ENCODE measurements at regions not wholly inside any gene's neighbourhood (a gene's known extent, or its start where the extent isn't known, plus 50 kb on each side); places are given as distances from the start of the nearest gene placed in this dataset.

DNA sequence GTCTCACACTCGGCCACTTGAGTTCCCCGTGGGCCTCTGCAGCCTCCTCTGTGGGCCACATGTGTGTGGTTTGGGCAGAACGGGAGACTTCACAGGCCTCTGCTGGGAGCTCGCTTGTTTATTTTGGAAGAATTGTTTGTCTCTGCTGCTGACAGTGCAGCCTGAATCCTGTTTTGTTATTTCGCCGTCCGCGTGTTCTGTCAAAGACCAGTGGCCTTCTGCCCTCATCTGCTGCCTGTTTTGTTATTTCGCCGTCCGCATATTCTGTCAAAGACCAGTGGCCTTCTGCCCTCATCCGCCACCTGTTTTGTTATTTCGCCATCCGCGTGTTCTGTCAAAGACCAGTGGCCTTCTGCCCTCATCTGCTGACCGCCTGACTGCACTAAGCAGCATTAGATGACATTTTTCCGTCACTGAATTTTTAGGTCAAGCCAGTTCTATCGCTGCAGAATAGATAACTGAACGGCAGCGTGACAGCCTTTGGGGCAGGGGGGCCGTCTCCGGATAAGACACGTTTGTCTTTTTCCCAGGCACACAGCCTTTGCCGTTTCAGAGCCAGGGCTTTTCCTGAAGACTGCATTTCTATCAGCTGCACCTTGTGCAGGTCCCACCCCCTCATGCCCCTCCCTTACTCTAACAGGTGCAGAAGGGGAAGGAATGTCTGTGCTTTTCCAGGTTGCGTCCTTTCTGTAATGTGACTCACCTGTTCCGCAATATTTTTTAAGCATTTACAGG is 158.5 kb upstream of the AFDN start (continued):
- TF ChIP-seq ZNF703 (CRISPR knock-in tag; IDR thresholded peaks at IDR 0.05; ENCODE audit: borderline replicate concordance) (peak; percentile 96), SMARCE1 (IDR thresholded peaks at IDR 0.05; ENCODE audit: borderline replicate concordance) (no peak), HNRNPLL (IDR thresholded peaks at IDR 0.05; ENCODE audit: low read depth, low read length, poor library complexity, severe bottlenecking) (no peak), AGO2 (optimal IDR thresholded peaks at IDR 0.05; ENCODE audit: low read depth, low read length) (no peak), ZNF382 (CRISPR knock-in tag; IDR thresholded peaks at IDR 0.05; ENCODE audit: borderline replicate concordance) (no peak), KAT8 (CRISPR knock-in tag; IDR thresholded peaks at IDR 0.05) (peak; percentile 74), ZNF737 (CRISPR knock-in tag; IDR thresholded peaks at IDR 0.05; ENCODE audit: borderline replicate concordance) (no peak; the same call in 1 of the 2 replicates), ZFYVE20 (CRISPR knock-in tag; IDR thresholded peaks at IDR 0.05; ENCODE audit: borderline replicate concordance, low read depth) (no peak), MED13 (CRISPR knock-in tag; IDR thresholded peaks at IDR 0.05) (no peak), MEF2D (CRISPR knock-in tag; IDR thresholded peaks at IDR 0.05) (peak; percentile 99)
- TF ChIP-seq, protein P1, sequence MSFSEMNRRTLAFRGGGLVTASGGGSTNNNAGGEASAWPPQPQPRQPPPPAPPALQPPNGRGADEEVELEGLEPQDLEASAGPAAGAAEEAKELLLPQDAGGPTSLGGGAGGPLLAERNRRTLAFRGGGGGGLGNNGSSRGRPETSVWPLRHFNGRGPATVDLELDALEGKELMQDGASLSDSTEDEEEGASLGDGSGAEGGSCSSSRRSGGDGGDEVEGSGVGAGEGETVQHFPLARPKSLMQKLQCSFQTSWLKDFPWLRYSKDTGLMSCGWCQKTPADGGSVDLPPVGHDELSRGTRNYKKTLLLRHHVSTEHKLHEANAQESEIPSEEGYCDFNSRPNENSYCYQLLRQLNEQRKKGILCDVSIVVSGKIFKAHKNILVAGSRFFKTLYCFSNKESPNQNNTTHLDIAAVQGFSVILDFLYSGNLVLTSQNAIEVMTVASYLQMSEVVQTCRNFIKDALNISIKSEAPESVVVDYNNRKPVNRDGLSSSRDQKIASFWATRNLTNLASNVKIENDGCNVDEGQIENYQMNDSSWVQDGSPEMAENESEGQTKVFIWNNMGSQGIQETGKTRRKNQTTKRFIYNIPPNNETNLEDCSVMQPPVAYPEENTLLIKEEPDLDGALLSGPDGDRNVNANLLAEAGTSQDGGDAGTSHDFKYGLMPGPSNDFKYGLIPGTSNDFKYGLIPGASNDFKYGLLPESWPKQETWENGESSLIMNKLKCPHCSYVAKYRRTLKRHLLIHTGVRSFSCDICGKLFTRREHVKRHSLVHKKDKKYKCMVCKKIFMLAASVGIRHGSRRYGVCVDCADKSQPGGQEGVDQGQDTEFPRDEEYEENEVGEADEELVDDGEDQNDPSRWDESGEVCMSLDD (CRISPR knock-in tag; IDR thresholded peaks at IDR 0.05; ENCODE audit: borderline replicate concordance): no peak
- TF ChIP-seq, protein P2, sequence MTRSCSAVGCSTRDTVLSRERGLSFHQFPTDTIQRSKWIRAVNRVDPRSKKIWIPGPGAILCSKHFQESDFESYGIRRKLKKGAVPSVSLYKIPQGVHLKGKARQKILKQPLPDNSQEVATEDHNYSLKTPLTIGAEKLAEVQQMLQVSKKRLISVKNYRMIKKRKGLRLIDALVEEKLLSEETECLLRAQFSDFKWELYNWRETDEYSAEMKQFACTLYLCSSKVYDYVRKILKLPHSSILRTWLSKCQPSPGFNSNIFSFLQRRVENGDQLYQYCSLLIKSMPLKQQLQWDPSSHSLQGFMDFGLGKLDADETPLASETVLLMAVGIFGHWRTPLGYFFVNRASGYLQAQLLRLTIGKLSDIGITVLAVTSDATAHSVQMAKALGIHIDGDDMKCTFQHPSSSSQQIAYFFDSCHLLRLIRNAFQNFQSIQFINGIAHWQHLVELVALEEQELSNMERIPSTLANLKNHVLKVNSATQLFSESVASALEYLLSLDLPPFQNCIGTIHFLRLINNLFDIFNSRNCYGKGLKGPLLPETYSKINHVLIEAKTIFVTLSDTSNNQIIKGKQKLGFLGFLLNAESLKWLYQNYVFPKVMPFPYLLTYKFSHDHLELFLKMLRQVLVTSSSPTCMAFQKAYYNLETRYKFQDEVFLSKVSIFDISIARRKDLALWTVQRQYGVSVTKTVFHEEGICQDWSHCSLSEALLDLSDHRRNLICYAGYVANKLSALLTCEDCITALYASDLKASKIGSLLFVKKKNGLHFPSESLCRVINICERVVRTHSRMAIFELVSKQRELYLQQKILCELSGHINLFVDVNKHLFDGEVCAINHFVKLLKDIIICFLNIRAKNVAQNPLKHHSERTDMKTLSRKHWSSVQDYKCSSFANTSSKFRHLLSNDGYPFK (CRISPR knock-in tag; IDR thresholded peaks at IDR 0.05; ENCODE audit: borderline replicate concordance): peak; percentile 80
- TF ChIP-seq, protein P3, sequence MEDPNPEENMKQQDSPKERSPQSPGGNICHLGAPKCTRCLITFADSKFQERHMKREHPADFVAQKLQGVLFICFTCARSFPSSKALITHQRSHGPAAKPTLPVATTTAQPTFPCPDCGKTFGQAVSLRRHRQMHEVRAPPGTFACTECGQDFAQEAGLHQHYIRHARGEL (CRISPR knock-in tag; IDR thresholded peaks at IDR 0.05): no peak
- TF ChIP-seq, protein P4, sequence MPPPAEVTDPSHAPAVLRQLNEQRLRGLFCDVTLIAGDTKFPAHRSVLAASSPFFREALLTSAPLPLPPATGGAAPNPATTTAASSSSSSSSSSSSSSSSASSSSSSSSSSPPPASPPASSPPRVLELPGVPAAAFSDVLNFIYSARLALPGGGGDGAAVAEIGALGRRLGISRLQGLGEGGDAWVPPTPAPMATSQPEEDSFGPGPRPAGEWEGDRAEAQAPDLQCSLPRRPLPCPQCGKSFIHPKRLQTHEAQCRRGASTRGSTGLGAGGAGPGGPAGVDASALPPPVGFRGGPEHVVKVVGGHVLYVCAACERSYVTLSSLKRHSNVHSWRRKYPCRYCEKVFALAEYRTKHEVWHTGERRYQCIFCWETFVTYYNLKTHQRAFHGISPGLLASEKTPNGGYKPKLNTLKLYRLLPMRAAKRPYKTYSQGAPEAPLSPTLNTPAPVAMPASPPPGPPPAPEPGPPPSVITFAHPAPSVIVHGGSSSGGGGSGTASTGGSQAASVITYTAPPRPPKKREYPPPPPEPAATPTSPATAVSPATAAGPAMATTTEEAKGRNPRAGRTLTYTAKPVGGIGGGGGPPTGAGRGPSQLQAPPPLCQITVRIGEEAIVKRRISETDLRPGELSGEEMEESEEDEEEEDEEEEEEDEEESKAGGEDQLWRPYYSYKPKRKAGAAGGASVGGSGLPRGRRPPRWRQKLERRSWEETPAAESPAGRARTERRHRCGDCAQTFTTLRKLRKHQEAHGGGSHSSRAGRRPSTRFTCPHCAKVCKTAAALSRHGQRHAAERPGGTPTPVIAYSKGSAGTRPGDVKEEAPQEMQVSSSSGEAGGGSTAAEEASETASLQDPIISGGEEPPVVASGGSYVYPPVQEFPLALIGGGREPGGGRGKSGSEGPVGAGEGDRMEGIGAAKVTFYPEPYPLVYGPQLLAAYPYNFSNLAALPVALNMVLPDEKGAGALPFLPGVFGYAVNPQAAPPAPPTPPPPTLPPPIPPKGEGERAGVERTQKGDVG (CRISPR knock-in tag; IDR thresholded peaks at IDR 0.05; ENCODE audit: borderline replicate concordance): peak; percentile 100
- TF ChIP-seq, protein P5, sequence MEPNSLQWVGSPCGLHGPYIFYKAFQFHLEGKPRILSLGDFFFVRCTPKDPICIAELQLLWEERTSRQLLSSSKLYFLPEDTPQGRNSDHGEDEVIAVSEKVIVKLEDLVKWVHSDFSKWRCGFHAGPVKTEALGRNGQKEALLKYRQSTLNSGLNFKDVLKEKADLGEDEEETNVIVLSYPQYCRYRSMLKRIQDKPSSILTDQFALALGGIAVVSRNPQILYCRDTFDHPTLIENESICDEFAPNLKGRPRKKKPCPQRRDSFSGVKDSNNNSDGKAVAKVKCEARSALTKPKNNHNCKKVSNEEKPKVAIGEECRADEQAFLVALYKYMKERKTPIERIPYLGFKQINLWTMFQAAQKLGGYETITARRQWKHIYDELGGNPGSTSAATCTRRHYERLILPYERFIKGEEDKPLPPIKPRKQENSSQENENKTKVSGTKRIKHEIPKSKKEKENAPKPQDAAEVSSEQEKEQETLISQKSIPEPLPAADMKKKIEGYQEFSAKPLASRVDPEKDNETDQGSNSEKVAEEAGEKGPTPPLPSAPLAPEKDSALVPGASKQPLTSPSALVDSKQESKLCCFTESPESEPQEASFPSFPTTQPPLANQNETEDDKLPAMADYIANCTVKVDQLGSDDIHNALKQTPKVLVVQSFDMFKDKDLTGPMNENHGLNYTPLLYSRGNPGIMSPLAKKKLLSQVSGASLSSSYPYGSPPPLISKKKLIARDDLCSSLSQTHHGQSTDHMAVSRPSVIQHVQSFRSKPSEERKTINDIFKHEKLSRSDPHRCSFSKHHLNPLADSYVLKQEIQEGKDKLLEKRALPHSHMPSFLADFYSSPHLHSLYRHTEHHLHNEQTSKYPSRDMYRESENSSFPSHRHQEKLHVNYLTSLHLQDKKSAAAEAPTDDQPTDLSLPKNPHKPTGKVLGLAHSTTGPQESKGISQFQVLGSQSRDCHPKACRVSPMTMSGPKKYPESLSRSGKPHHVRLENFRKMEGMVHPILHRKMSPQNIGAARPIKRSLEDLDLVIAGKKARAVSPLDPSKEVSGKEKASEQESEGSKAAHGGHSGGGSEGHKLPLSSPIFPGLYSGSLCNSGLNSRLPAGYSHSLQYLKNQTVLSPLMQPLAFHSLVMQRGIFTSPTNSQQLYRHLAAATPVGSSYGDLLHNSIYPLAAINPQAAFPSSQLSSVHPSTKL (CRISPR knock-in tag; IDR thresholded peaks at IDR 0.05): peak; percentile 99
